Retinal pigment epithelial cell (primary cell): ENCODE measurements at regions not wholly inside any gene's neighbourhood (a gene's known extent, or its start where the extent isn't known, plus 50 kb on each side); places are given as distances from the start of the nearest gene placed in this dataset.
"Not testable (repeated sequence)": the region's sequence is repeated elsewhere in the genome, so short reads cannot be mapped to it uniquely, and the experiment has no call there.

Experiments
- DNase-seq: peaks from one replicate; pipeline ENCODE4 v3.0.0-alpha.2; 2010; ENCODE audit warnings: low read depth
- H3K4me3 ChIP-seq: 2 replicates; pipeline ENCODE4 v1.5.1; 2011; ENCODE audit warnings: mild to moderate bottlenecking, low read length, control low read depth, moderate library complexity
- CTCF ChIP-seq: conservative IDR thresholded peaks from 2 replicates; pipeline ENCODE4 v1.5.1; 2011; ENCODE audit warnings: low read depth, low read length, control low read depth, inconsistent platforms

- H3K4me3 ChIP-seq, result no peak overlapping the region
- DNase-seq, result no peak
- no peak for TF ChIP-seq CTCF
Observed at GRCh38 chr1:195697130-195697529, 911.1 kb downstream of the KCNT2 start.

- no peak for TF ChIP-seq CTCF
Observed at GRCh38 chr1:195686764-195687163, 921.5 kb downstream of the KCNT2 start.

GRCh38 chr1:195664628-195665027 lies 943.6 kb downstream of the KCNT2 start:
- DNase-seq, result peak; percentile 3
- TF ChIP-seq CTCF, result no peak
- no peak overlapping the region for H3K4me3 ChIP-seq

More at GRCh38 chr1:195686764-195687163, 921.5 kb downstream of the KCNT2 start:
- no peak for DNase-seq
- H3K4me3 ChIP-seq, result no peak overlapping the region

GRCh38 chr1:195663549-195664280 lies 944.5 kb downstream of the KCNT2 start:
- TF ChIP-seq CTCF, result no peak
- DNase-seq, result peak; percentile 22
- H3K4me3 ChIP-seq, result no peak overlapping the region

GRCh38 chr1:195656780-195657179 lies 951.5 kb downstream of the KCNT2 start:
- H3K4me3 ChIP-seq, result no peak overlapping the region
- TF ChIP-seq CTCF, result no peak
- DNase-seq, result no peak

- not testable (repeated sequence) for DNase-seq, H3K4me3 ChIP-seq
Observed at GRCh38 chr1:195648875-195649274, 959.4 kb downstream of the KCNT2 start.

- TF ChIP-seq CTCF, result no peak
- peak overlapping the region; percentile 4 for H3K4me3 ChIP-seq
- peak; percentile 11 for DNase-seq
Observed at GRCh38 chr1:195637539-195637938, 970.7 kb downstream of the KCNT2 start.
